ENCODE measurements at regions not wholly inside any gene's neighbourhood (a gene's known extent, or its start where the extent isn't known, plus 50 kb on each side); places are given as distances from the start of the nearest gene placed in this dataset.
A peak's percentile ranks its signal among the peaks of the same experiment; 100 is the strongest.

DNA sequence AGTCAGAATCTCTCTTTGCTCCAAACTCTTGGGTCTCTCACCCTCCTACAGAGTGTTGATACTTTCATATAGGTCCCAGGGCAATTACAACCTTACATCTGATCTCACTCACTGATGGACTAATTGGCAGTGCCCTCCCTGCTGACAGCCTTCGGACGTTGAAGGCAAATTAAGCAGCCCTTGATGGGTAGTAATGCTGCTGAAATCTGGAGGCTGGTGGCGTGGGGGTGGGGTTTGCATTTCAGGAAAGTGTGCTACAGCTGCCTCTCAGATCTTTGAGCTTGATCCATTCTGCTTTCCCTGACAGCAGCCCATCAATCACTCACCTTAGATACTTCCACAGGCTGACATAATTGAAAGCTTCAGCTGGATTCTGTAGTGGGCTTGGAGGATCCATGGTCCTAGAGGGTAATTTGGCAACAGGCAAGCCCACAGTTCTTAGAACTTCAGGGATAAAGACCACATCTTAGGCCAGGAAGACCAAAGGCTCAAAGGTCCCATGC is 349.1 kb upstream of the PODXL start:
- no peak for DNase-seq (ENCODE audit: low read depth)
- H3K4me3 ChIP-seq (ENCODE audit: control insufficient read depth, low read depth, low read length) = no peak overlapping the region
- TF ChIP-seq, protein P1, sequence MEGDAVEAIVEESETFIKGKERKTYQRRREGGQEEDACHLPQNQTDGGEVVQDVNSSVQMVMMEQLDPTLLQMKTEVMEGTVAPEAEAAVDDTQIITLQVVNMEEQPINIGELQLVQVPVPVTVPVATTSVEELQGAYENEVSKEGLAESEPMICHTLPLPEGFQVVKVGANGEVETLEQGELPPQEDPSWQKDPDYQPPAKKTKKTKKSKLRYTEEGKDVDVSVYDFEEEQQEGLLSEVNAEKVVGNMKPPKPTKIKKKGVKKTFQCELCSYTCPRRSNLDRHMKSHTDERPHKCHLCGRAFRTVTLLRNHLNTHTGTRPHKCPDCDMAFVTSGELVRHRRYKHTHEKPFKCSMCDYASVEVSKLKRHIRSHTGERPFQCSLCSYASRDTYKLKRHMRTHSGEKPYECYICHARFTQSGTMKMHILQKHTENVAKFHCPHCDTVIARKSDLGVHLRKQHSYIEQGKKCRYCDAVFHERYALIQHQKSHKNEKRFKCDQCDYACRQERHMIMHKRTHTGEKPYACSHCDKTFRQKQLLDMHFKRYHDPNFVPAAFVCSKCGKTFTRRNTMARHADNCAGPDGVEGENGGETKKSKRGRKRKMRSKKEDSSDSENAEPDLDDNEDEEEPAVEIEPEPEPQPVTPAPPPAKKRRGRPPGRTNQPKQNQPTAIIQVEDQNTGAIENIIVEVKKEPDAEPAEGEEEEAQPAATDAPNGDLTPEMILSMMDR (conservative IDR thresholded peaks at IDR 0.05; ENCODE audit: control insufficient read depth, insufficient read depth, low read depth, low read length) = no peak

DNA sequence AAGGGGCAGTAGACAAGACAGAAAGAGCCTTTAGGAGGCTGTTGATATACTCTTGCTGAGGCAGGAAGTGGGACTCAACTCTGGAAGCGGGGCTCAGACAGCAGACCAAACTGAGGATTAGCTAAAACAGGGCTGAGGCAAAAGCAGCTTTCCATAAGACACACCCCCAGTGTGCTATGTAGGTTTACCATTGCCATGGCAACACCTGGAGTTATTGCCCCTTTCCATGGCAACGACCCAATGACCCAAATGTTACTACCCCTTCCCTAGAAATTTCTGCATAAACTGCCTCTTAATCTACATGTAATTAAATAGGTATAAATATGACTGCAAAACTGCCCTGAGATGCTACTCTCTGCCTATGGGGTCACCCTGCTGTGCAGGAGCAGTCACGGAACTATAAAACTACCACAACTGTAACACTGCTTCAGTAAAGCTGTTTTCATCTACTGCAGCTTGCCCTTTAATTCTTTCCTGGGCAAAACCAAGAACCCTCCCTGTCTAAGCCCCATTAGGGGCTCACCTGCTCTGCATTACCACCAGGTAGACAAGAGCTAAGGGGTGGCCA is 348.4 kb upstream of the PODXL start:
- DNase-seq (ENCODE audit: low read depth) = no peak
- TF ChIP-seq, protein P1 (conservative IDR thresholded peaks at IDR 0.05; ENCODE audit: control insufficient read depth, insufficient read depth, low read depth, low read length) = no peak

DNA sequence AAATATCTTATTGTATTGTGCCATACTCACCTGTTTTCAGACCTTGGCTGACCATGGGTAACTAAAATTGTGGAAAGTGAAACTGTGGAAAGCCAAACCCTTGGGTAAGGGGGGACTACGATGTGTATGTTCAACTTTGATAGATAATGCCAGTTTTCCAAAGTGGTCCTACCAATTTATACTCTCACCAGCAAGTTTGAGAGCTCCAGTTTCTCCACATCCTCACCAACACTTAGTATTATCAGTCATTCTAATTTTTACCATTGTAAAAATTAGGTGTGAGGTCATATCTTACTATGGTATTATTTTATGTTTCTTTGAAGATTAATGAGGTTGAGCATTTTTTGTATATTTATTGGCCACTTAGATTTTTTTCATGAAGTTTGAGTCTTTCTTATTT is 346.9 kb upstream of the PODXL start:
- DNase-seq (ENCODE audit: low read depth) = no peak
- TF ChIP-seq, protein P1 (conservative IDR thresholded peaks at IDR 0.05; ENCODE audit: control insufficient read depth, insufficient read depth, low read depth, low read length) = no peak
- no peak overlapping the region for H3K4me3 ChIP-seq (ENCODE audit: control insufficient read depth, low read depth, low read length)

More for the DNA sequence above, 348.4 kb upstream of the PODXL start:
- H3K4me3 ChIP-seq (ENCODE audit: control insufficient read depth, low read depth, low read length) = no peak overlapping the region

DNA sequence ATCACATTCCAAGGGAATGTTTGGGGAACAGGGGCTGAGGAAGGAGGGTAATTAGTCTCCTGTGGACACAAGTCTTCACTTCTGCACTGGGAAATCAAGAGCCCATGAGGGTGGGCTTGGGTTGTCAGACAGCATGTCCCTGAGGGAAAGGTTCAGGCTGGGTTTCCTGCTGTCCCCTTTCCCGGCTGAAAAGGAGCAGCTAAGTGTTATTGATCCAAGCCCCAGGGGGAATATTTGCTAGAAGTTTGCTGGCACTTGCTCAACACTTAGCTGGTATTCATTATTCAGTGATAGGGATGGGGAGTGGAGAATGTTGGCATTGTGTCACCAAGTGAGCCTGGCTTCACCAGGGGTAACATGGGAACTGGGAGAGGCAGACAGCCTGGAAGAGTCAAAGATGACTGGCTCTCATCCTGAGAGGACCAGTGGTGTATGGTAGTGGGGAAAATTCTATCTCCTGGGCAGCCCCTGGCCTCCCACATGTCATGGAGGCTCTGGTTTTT is 344.4 kb upstream of the PODXL start:
- no peak for DNase-seq (ENCODE audit: low read depth)
- H3K4me3 ChIP-seq (ENCODE audit: control insufficient read depth, low read depth, low read length) = no peak overlapping the region
- TF ChIP-seq, protein P1 (conservative IDR thresholded peaks at IDR 0.05; ENCODE audit: control insufficient read depth, insufficient read depth, low read depth, low read length) = no peak

DNA sequence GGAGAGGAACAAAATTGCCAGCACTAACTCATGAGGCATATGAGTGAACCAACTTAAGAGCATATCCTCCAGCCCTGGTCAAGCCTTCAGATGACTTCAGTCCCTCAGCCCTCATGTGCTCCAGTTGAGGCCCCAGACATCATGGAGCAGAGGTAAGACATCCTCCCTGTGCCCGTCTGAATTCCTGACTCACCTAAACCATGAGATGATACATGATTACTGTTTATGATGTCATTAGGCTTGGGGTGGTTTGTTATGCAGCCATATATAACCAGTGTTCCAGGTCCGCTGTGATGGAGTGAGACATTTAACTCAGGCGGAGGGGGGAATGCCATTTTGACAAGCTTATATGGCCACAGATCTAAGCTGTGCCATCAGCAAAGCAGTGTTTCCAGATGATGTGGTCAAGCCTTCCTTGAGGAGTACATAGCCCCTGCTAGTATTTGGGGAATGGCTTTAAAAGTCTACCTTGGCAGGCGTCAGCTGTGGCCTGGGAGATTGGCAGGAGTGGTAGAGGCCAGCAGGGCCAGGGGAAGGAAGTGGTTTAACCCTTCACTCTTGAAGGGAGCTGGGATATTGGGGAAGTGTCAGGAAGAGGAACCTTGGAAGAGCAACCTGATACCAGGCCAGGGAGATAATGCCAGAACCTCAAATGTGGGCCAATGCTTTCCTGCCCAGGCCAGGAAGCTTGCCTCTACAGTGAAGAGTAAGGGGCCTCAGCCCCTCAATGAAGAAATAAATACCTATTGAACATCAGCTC is 343.0 kb upstream of the PODXL start:
- DNase-seq (ENCODE audit: low read depth) = peak; percentile 10
- H3K4me3 ChIP-seq (ENCODE audit: control insufficient read depth, low read depth, low read length) = no peak overlapping the region
- TF ChIP-seq, protein P1 (conservative IDR thresholded peaks at IDR 0.05; ENCODE audit: control insufficient read depth, insufficient read depth, low read depth, low read length) = no peak

DNA sequence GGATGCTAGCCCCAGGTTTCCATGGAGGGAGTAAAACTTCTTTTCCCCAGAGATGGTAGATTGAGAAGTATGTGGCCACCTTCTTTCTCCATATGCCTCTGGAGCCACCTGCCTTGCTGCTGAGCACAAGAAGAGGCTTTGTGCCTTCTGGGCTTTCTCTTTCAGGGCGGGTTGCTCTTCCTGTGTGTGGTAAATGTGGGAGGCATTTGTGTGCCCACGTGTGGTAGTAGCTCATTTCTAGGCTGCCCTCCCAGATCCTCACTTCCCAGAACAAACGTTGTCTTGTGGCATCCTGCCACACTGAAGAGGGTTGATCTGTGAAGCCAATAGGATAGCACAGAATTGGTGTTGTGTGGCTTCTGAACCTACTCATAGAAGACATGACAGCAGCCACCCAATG is 342.0 kb upstream of the PODXL start:
- TF ChIP-seq, protein P1 (conservative IDR thresholded peaks at IDR 0.05; ENCODE audit: control insufficient read depth, insufficient read depth, low read depth, low read length) = no peak
- no peak overlapping the region for H3K4me3 ChIP-seq (ENCODE audit: control insufficient read depth, low read depth, low read length)
- peak; percentile 14 for DNase-seq (ENCODE audit: low read depth)

Data from fibroblast of mammary gland (primary cell).